ENCODE measurements at regions not wholly inside any gene's neighbourhood (a gene's known extent, or its start where the extent isn't known, plus 50 kb on each side); places are given as distances from the start of the nearest gene placed in this dataset.
"Not testable (repeated sequence)": the region's sequence is repeated elsewhere in the genome, so short reads cannot be mapped to it uniquely, and the experiment has no call there.

DNA sequence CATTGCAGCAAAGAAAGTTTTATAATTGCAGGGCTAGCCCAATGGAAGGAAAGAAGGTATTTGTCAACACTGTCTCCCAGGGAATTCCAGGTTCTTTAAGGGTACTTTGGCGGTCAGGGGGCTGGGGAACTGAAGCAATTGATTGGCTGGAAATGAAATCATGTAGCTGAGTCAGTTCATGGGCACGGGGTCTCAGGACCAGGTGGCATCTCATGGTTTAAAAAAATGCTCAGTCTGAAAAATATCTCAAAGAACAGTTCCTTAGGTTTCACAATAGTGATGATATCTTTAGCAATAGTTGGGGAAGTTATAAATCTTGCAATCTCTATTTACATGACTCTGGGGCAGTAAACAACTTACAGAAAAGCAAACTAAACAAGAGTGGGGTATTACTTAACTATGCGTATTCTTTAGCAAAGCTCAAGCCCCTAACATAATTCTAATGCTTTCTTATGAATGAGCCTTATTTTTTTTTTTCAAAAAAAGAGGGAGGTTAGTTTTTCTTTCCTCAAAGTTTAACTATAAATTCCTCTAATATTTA, 376.9 kb upstream of the NRG3 start:
- DNase-seq = no peak

DNA sequence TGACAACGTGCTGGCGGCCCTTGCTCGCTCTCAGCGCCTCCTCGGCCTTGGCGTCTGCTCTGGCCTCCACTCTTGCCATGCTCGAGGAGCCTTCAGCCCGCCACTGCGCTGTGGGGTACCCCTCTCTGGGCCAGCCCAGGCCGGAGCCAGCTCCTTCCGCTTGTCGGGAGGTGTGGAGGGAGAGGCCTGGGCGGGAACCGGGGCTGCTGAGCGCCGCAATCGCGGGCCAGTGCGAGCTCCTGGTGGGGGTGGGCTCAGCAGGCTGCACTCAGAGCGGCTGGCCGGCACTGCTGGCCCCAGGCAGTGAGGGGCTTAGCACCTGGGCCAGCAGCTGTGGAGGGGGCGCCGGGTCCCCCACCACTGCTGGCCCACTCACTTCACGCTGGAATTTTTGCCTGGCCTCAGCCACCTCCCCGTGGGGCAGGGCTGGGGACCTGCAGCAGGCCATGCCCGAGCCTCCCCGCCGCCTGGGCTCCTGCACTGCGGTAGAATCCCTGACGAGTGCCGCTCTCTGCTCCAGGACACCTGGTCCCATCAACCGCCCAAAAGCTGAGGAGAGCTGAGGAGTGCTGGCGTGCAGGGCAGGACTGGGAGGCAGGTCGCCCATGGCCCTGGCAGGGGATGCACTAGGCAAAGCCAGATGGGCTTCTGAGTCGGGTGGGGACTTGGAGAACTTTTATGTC, 372.2 kb upstream of the NRG3 start:
- no peak for DNase-seq

DNA sequence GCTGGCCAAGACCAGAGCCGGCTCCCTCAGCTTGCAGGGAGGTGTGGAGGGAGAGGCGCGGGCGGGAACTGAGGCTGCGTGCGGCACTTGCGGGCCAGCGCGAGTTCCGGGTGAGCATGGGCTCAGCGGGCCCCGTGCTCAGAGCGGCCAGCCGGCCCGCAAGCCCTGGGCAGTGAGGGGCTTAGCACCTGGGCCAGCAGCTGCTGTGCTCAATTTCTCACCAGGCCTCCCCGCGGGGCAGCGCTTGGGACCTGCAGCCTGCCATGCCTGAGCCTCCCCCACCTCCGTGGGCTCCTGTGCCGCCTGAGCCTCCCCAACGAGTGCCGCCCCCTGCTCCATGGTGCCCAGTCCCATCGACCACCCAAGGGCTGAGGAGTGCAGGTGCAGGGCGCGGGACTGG, 369.2 kb upstream of the NRG3 start:
- DNase-seq = not testable (repeated sequence)

GRCh38 chr10:81514811-81515210, 360.2 kb upstream of the NRG3 start:
- DNase-seq = no peak

GRCh38 chr10:81520688-81521087, 354.3 kb upstream of the NRG3 start:
- DNase-seq = no peak

- DNase-seq = no peak
Observed at GRCh38 chr10:81524467-81524866, 350.5 kb upstream of the NRG3 start.

DNA sequence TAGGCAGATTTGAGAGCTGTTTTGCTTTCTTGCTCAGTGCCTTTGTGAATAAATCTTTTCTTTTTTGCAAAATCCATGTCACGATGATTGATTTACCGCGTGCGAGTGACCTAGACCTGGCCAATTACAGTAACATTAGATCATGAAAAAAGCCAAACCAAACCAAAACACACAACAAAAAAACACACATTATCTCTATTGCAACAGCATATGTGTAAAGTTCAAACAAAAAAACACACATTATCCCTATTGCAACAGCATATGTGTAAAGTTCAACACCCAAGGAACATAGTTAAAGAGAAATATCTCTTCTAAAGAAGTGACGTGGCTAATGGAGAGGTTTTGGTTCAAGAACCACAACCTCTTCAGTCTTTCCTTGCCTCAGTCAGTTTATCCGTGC, 342.6 kb upstream of the NRG3 start:
- no peak for DNase-seq

DNA sequence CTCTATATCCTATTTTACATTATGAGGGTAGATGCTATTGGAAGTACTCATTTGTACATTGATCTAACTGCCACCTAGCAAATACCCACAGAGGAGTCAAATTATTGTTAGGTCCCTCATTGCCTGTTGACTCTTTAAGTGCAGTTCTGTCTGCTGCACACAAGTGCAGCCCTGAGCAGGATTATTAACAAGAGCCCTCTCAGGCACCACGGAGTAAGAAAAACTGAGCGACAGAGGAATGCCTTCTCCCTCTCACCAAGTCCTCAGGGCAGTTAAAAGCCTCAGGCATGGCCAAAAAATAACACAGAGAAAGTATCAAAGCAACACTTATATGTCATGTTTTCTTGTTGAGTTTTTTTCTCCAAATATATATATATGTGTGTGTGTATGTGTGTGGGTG, 340.0 kb upstream of the NRG3 start:
- DNase-seq = peak; percentile 15 to 72

DNA sequence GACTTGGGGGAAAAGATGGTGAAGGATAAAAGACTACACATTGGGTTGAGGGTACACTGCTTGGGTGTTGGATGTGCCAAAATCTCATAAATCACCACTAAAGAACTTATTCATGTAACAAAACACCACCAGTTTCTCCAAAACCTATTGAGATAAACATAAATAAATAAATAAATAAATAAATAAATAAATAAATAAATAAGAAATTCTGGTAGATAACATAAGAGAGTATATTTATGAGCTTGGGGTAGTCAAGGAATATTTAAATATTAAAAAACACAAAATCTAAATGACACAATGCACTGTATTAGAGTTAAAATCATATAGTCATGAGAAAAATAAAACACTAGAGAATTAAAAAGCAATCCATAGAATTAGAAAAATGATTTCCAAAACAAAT, 333.5 kb upstream of the NRG3 start:
- no peak for DNase-seq

GRCh38 chr10:81546243-81546642, 328.8 kb upstream of the NRG3 start:
- DNase-seq = no peak

DNA sequence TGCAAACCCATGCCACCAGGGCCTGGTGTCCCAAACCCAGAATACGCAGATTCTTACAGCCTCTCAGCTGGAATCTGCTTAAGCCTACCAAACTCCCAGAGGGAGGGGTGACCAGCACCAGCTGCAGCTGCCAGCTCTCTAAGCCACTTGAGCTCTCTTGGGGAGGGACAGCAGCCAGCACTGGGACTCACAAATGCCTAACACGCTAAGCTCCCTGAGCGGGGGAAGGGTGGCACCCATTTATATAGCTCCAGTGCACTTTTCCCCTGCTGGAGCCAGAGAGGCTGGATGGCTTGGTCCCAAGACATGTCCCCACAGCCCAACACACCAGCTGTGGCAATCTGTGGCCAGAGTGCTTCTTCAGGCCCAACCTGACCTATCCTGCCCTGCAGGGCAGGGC, 326.8 kb upstream of the NRG3 start:
- peak; percentile 83 to 89 for DNase-seq

- DNase-seq = no peak
Observed at GRCh38 chr10:81564143-81564542, 310.9 kb upstream of the NRG3 start.

DNA sequence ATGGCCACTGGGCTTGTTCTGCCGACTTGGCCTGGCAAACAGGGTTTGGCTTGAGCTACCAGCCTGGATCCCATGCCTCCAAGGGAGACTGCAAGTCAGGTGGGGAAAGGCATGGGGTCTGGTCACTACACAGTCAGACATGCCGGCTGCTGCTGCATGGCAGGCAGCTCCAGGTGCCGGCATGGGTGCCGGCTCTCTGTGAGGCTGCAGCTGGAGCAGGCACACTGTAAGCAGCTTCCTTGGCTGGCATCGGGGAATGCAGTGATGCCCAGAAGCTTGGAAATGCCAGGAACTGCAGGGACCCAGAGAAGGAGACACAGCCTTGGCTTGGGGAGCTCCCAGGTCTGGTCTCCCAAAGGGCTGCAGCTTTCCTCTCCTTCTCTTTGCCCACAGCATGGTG, 305.5 kb upstream of the NRG3 start:
- no peak for DNase-seq

- DNase-seq = no peak
Observed at GRCh38 chr10:81570349-81570748, 304.6 kb upstream of the NRG3 start.

DNA sequence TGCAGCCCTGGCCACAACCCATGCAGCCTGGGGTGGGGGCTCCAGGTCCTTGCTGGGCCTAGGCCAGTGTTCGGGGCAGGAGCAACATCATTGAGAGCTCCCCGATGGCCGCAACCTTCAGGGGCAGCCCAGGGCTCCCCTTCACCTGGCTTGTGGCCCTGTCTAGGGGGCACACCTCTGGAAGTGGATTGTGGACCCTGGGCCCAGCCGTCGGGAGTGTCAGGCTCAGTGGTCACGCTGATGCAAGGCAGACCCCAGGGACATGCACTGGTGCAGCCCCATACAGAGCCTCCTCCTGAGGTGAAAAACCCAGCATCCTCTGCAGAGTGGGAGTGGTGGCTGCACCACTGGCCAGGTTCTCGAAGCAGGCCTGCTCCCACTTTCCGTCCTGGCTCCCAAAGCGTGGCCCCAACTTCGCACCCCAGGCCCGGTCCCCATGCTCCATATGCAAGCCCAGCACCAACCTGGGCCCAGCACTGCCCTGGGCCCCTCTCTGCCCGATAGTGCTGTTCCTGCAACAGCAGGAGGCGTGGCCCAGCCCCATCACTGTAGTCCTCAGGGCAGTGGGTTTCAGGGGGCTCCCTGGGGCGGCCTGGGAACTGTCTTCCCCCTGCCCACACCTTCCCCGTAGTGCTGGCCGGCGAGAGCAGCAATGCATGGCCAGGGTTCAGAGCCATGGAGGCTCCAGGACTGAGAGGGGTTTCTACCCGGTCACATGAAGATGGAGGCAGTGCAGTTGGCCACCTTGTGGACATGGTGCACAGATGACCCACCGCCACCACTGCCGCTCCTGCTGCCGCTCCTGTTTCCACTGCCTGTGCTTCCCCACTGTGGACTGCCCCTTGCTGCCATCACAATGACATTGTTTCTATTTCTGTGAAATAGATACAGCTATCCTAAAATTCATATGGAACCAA, 303.9 kb upstream of the NRG3 start:
- DNase-seq = no peak

DNA sequence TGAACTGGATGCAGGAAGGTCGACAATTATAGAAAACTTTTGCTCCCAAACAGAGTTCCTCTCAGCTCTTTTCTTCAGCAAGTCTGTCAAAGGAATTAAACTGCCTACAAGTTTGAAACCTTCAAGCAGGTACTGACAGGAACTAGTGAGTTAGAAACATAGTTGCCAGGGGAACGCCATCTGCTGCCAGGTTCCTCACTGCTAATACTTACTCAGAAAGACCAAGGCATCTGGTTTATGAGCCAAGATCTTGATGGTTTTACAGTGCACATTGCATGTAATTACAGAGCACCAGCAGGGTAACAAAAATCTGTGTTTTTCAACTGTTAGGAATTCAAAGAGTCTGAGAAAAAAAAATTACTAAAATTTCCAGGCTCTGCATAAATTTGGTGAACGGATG, 300.0 kb upstream of the NRG3 start:
- DNase-seq = peak; percentile 33 to 72

- DNase-seq = peak in 1 of 2 experiments; percentile 2
Observed at GRCh38 chr10:81576336-81576735, 298.7 kb upstream of the NRG3 start.

DNA sequence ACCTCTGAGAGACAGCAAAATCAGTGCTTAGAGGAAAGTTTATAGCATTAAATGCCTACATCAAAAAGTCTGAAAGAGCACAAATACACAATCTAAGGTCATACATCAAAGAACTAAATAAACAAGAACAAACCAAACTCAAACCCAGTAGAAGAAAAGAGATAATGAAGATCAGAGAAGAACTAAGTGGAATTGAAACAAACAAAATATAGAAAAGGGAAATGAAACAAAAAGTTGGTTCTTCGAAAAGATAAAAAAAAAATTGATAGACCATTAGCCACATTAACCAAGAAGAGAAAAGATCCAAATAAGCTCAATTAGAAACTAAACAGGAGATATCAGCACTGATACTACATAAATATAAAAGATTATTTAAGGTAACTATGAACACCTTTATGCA, 280.0 kb upstream of the NRG3 start:
- no peak for DNase-seq

- DNase-seq = no peak
Observed at GRCh38 chr10:81600185-81600584, 274.8 kb upstream of the NRG3 start.

DNA sequence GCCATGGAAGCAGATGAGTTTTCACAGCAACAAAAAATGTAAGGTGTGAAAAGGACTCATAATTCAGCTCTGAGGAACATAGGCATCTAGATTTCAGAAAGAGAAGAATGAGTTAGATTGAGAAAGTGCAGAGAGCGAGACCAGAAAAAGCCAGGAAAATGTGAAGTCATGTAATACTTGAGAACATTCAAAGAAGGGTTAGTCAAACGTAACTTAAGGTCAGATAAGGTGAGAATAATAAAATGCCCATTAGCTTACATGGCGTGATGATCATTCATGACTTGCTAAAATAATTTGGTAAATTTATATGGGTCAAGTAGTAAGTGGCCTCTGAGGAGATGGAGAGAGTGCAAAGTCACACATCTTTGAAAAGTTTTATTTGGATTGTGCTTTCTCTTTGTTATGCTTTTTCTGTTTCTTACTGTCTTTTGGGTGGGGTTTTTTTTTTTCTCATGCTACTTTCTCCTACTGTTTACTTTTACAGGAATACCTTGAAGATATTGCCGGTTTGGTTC, 271.8 kb upstream of the NRG3 start:
- no peak for DNase-seq

- DNase-seq = not testable (repeated sequence)
Observed at GRCh38 chr10:81644485-81644884, 230.5 kb upstream of the NRG3 start.

DNA sequence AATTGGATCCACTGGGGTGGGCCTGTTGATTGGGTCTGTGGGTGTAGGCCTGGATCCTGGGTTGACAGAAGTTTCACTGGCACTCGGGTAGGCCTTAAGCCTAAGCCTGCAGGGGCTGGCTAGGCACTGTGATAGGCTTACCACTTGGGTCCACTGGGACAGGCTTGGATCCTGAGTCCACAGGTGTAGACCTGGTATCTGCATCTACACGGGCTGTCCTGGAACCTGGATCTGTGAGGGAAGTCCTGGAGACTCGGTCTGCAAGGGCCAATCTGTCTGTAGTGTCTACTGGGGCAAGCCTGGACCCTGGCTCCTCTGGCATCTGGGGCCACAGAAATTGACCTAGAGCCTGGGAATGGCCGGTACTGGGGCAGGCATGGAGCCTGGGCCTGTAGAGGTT, 219.0 kb upstream of the NRG3 start:
- no peak for DNase-seq

DNA sequence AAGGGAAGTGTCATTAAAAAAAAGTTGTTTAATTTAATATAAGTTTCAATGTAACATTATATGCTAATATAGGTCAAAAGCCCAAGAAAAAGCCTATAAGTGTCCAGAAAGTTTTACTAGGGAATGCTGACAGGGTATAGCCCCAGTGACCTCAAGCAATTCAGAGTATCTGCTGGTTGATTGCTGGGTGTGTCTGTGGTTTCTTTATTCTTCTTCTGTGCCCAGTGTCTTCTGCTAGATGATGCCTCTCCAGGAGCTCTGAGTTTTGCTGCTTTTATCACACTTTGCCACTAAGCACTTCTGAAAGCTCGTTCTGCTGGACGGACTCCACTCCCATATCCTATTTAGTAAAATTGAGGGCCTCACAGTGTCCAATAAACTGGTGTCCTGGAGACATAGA, 212.2 kb upstream of the NRG3 start:
- DNase-seq = no peak

DNA sequence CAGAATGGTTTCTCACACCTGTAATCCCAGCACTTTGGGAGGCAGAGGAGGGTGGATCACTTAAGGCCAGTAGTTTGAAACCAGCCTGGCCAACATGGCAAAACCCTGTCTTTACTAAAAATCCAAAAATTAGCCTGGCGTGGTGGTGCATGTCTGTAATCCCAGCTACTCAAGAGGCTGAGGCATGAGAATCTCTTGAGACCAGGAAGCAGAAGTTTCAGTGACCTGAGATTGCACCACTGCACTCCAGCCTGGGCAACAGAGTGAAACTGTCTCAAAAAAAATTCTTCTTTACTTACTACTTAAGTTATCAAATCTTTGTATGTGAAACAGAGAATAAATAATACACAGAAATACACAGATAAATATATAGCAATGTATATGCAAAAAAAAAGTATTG, 210.2 kb upstream of the NRG3 start:
- DNase-seq = not testable (repeated sequence)
